HCT116 (cell line): ENCODE measurements at regions not wholly inside any gene's neighbourhood (a gene's known extent, or its start where the extent isn't known, plus 50 kb on each side); places are given as distances from the start of the nearest gene placed in this dataset.

ENCODE experiments used
- CEBPB ChIP-seq: IDR thresholded peaks from 2 replicates; pipeline ENCODE4 v1.6.1; 2012; ENCODE audit warnings: low read depth
- CTCF ChIP-seq, 3 experiments: fragments of 200-600 bp in 1 of 3; sonication (generic) in 1 of 3; IDR thresholded peaks in 2 of 3; conservative IDR thresholded peaks in 1 of 3; 2 replicates each; pipeline ENCODE4 v1.5.1; 2012 to 2017; ENCODE audit warnings: low read depth in 2 of 3, low read length in 2 of 3, antibody characterized with exemption in 1 of 3, borderline replicate concordance in 1 of 3, control low read depth in 1 of 3, mild to moderate bottlenecking in 1 of 3, mixed read lengths in 1 of 3, mixed run types in 1 of 3, moderate library complexity in 1 of 3; ENCODE audit not compliant: insufficient read depth in 1 of 3
- EZH2 ChIP-seq: fragments of 200-600 bp; sonication (generic); IDR thresholded peaks from 2 replicates; pipeline ENCODE4 v1.6.1; 2017; ENCODE audit warnings: antibody characterized with exemption, mixed run types
- EZH2phosphoT487 ChIP-seq: fragments of 200-600 bp; IDR thresholded peaks from 2 replicates; pipeline ENCODE4 v1.6.1; 2018; ENCODE audit warnings: antibody characterized with exemption, borderline replicate concordance
- FOSL1 ChIP-seq: IDR thresholded peaks from 2 replicates; pipeline ENCODE4 v1.6.1; 2012; ENCODE audit warnings: low read depth
- MAX ChIP-seq: IDR thresholded peaks from 2 replicates; pipeline ENCODE4 v1.6.1; 2012
- POLR2A ChIP-seq: IDR thresholded peaks from 2 replicates; pipeline ENCODE4 v1.7.0; 2011; ENCODE audit warnings: borderline replicate concordance; ENCODE audit not compliant: insufficient read depth, insufficient read length; ENCODE audit errors: extremely low read depth
- POLR2AphosphoS5 ChIP-seq: IDR thresholded peaks from 2 replicates; pipeline ENCODE4 v1.6.1; 2011; ENCODE audit warnings: mild to moderate bottlenecking, low read depth, low read length, moderate library complexity
- REST ChIP-seq: IDR thresholded peaks from 2 replicates; pipeline ENCODE4 v1.6.1; 2012; ENCODE audit warnings: low read depth
- TCF7L2 ChIP-seq: IDR thresholded peaks from 2 replicates; pipeline ENCODE4 v1.7.0; 2011; ENCODE audit warnings: borderline replicate concordance, inconsistent platforms; ENCODE audit not compliant: insufficient read depth, insufficient read length; ENCODE audit errors: extremely low read depth

- no peak for TF ChIP-seq POLR2A
- TF ChIP-seq CTCF (IDR thresholded peaks at IDR 0.05 in 2 of 3, conservative IDR thresholded peaks at IDR 0.05 in 1 of 3; ENCODE audit: borderline replicate concordance in 1 of 3, insufficient read depth in 1 of 3, low read depth in 2 of 3, low read length in 2 of 3) = no peak
- TF ChIP-seq CEBPB = no peak
- TF ChIP-seq MAX = no peak
- TF ChIP-seq REST = no peak
- TF ChIP-seq FOSL1 = no peak
- TF ChIP-seq EZH2 = no peak
- no peak for TF ChIP-seq POLR2AphosphoS5
- no peak for TF ChIP-seq TCF7L2
- TF ChIP-seq EZH2phosphoT487 = no peak
Measured at GRCh38 chr6:6842291-6842690, 253.8 kb downstream of the LY86 start.
